ENCODE measurements at regions not wholly inside any gene's neighbourhood (a gene's known extent, or its start where the extent isn't known, plus 50 kb on each side); places are given as distances from the start of the nearest gene placed in this dataset.

DNA sequence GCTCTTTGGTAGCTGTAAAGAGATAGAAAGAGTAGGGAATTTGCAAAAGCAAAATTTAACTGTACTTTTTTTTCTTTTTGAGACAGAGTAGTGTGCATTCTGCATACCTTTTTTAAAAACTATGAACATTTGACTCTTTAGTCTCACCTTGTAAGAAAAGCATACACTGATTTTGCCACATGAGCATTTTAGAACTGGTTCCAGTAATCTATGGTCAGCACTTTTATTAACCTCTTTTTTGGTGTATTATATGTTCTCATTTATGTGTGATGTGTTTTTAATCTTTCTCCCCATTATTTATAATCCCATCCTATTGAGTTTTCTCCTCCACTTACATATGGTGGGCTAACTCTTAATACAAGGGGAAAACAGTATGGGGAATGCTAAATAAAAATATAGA, 1111.4 kb downstream of the FLRT2 start:
- TF ChIP-seq, protein P1, sequence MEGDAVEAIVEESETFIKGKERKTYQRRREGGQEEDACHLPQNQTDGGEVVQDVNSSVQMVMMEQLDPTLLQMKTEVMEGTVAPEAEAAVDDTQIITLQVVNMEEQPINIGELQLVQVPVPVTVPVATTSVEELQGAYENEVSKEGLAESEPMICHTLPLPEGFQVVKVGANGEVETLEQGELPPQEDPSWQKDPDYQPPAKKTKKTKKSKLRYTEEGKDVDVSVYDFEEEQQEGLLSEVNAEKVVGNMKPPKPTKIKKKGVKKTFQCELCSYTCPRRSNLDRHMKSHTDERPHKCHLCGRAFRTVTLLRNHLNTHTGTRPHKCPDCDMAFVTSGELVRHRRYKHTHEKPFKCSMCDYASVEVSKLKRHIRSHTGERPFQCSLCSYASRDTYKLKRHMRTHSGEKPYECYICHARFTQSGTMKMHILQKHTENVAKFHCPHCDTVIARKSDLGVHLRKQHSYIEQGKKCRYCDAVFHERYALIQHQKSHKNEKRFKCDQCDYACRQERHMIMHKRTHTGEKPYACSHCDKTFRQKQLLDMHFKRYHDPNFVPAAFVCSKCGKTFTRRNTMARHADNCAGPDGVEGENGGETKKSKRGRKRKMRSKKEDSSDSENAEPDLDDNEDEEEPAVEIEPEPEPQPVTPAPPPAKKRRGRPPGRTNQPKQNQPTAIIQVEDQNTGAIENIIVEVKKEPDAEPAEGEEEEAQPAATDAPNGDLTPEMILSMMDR (IDR thresholded peaks at IDR 0.05), result no peak
- no peak for TF ChIP-seq POLR2A (IDR thresholded peaks at IDR 0.05)

Data from esophagus squamous epithelium (tissue), 4 donors.